IMR-90 (cell line): ENCODE measurements at regions not wholly inside any gene's neighbourhood (a gene's known extent, or its start where the extent isn't known, plus 50 kb on each side); places are given as distances from the start of the nearest gene placed in this dataset.

ENCODE experiments used
- ATAC-seq: fragments of 200-7000 bp; cut with Tn5 transposase; 2 replicates; pipeline ENCODE4 v1.9.1; 2020; ENCODE audit warnings: low read depth, mild to moderate bottlenecking, moderate library complexity
- BruUV-seq: library from RNA; stranded (reverse); fragments of 400-500 nt; replicated peaks from 2 replicates; lab custom pipeline; 2021; lab: Mats Ljungman, UMichigan
- CTCF ChIA-PET: fragments of 300-600 bp; formaldehyde crosslinking; extraction: SDS; loops from one replicate; lab custom pipeline; 2021; ENCODE audit warnings: antibody characterized with exemption; lab: Yijun Ruan, JAX
- POLR2A ChIA-PET: fragments of 300-600 bp; sonication (Branson Sonifier 250); formaldehyde crosslinking; loops from one replicate; lab custom pipeline; 2022; ENCODE audit warnings: antibody characterized with exemption; ENCODE audit not compliant: unreplicated experiment; lab: Charles Lee
- DNase-seq: peaks from one replicate; pipeline ENCODE4 v3.0.0; 2013
- H2AFZ ChIP-seq: replicated peaks from 2 replicates; pipeline ENCODE3; 2013; ENCODE audit warnings: low read length, mild to moderate bottlenecking; ENCODE audit not compliant: poor library complexity
- H2AK5ac ChIP-seq: 2 replicates; pipeline ENCODE4 v1.6.1; 2013; ENCODE audit warnings: low read depth, low read length, inconsistent platforms
- H2AK9ac ChIP-seq: replicated peaks from 2 replicates; pipeline ENCODE3; 2013; ENCODE audit warnings: mild to moderate bottlenecking, low read depth, low read length, moderate library complexity; ENCODE audit not compliant: poor library complexity
- H2BK120ac ChIP-seq: 2 replicates; pipeline ENCODE4 v1.6.1; 2013; ENCODE audit warnings: low read depth, low read length, inconsistent platforms
- H2BK15ac ChIP-seq: 3 replicates; pipeline ENCODE4 v1.6.1; 2013; ENCODE audit warnings: low read depth, low read length, inconsistent platforms
- H2BK20ac ChIP-seq: 2 replicates; pipeline ENCODE4 v1.6.1; 2013; ENCODE audit warnings: low read depth, mild to moderate bottlenecking, inconsistent platforms, low read length, moderate library complexity
- H2BK5ac ChIP-seq: 2 replicates; pipeline ENCODE4 v1.6.1; 2013; ENCODE audit warnings: mild to moderate bottlenecking, low read depth, low read length, inconsistent platforms; ENCODE audit not compliant: poor library complexity, severe bottlenecking
- H3K14ac ChIP-seq: replicated peaks from 2 replicates; pipeline ENCODE4 v1.6.1; 2013; ENCODE audit warnings: low read depth, low read length, inconsistent platforms
- H3K18ac ChIP-seq: 2 replicates; pipeline ENCODE4 v1.6.1; 2013; ENCODE audit warnings: low read depth, low read length, control low read depth
- H3K23ac ChIP-seq: 2 replicates; pipeline ENCODE4 v1.6.1; 2013; ENCODE audit warnings: low read depth, low read length, inconsistent platforms
- H3K27ac ChIP-seq: 2 replicates; pipeline ENCODE4 v1.5.1; 2013; ENCODE audit warnings: mild to moderate bottlenecking, control low read depth, low read length; ENCODE audit not compliant: insufficient read depth
- H3K27me3 ChIP-seq: 2 replicates; pipeline ENCODE4 v1.6.1; 2013; ENCODE audit warnings: low read length; ENCODE audit not compliant: control insufficient read depth, insufficient read depth
- H3K36me3 ChIP-seq: 2 replicates; pipeline ENCODE4 v1.6.1; 2013; ENCODE audit warnings: low read length, mixed read lengths; ENCODE audit not compliant: control insufficient read depth, insufficient read depth
- H3K4ac ChIP-seq: 2 replicates; pipeline ENCODE4 v1.6.1; 2013; ENCODE audit warnings: low read depth, low read length, inconsistent platforms
- H3K4me1 ChIP-seq: 2 replicates; pipeline ENCODE4 v1.6.1; 2013; ENCODE audit warnings: low read length, mixed read lengths; ENCODE audit not compliant: control insufficient read depth, insufficient read depth
- H3K4me2 ChIP-seq: 2 replicates; pipeline ENCODE4 v1.6.1; 2013; ENCODE audit warnings: low read depth, mild to moderate bottlenecking, control low read depth, low read length, moderate library complexity
- H3K4me3 ChIP-seq: 2 replicates; pipeline ENCODE4 v1.5.1; 2013; ENCODE audit warnings: low read depth, mild to moderate bottlenecking, control low read depth, low read length, moderate library complexity; ENCODE audit not compliant: insufficient read depth
- H3K56ac ChIP-seq: 2 replicates; pipeline ENCODE4 v1.6.1; 2013; ENCODE audit warnings: low read length, inconsistent platforms; ENCODE audit not compliant: insufficient read depth; ENCODE audit errors: extremely low read depth
- H3K79me1 ChIP-seq, 2 experiments: 2 replicates each; pipeline ENCODE4 v1.6.1; 2013; ENCODE audit warnings: low read length in 2 of 2, inconsistent platforms in 1 of 2, low read depth in 1 of 2
- H3K9ac ChIP-seq: 2 replicates; pipeline ENCODE4 v1.6.1; 2013; ENCODE audit warnings: low read depth, low read length, control low read depth
- H3K9me1 ChIP-seq: 2 replicates; pipeline ENCODE4 v1.6.1; 2013; ENCODE audit warnings: low read length, inconsistent platforms; ENCODE audit not compliant: insufficient read depth
- H3K9me3 ChIP-seq: 2 replicates; pipeline ENCODE4 v1.6.1; 2013; ENCODE audit warnings: low read length; ENCODE audit not compliant: control insufficient read depth, insufficient read depth
- H4K20me1 ChIP-seq: 2 replicates; pipeline ENCODE4 v1.6.1; 2013; ENCODE audit warnings: low read length, inconsistent platforms; ENCODE audit not compliant: insufficient read depth
- H4K5ac ChIP-seq: 2 replicates; pipeline ENCODE4 v1.6.1; 2013; ENCODE audit warnings: mild to moderate bottlenecking, low read depth, low read length, control low read depth
- H4K8ac ChIP-seq, 2 experiments: 2 replicates each; pipeline ENCODE4 v1.6.1; 2013; ENCODE audit warnings: low read depth in 2 of 2, low read length in 2 of 2, control low read depth in 1 of 2, inconsistent platforms in 1 of 2
- H4K91ac ChIP-seq: 2 replicates; pipeline ENCODE4 v1.6.1; 2013; ENCODE audit warnings: low read depth, low read length, inconsistent platforms; ENCODE audit not compliant: insufficient read depth
- MAFK ChIP-seq: IDR thresholded peaks from 2 replicates; pipeline ENCODE4 v1.6.1; 2012; ENCODE audit warnings: low read depth, low read length, improper control_type of control experiment
- MAZ ChIP-seq: IDR thresholded peaks from 2 replicates; pipeline ENCODE4 v1.6.1; 2012; ENCODE audit warnings: low read depth, mild to moderate bottlenecking, low read length, improper control_type of control experiment, moderate library complexity, borderline replicate concordance
- MXI1 ChIP-seq: IDR thresholded peaks from 2 replicates; pipeline ENCODE4 v1.6.1; 2012; ENCODE audit warnings: low read depth, mild to moderate bottlenecking, low read length, moderate library complexity, borderline replicate concordance
- NFE2L2 ChIP-seq: fragments of 150-350 bp; IDR thresholded peaks from 2 replicates; pipeline ENCODE4 v1.6.1; 2016; ENCODE audit warnings: low read depth, mild to moderate bottlenecking, low read length
- RAD21 ChIP-seq: IDR thresholded peaks from 2 replicates; pipeline ENCODE4 v1.6.1; 2012; ENCODE audit warnings: low read length, improper control_type of control experiment
- RCOR1 ChIP-seq: IDR thresholded peaks from 2 replicates; pipeline ENCODE4 v1.6.1; 2012; ENCODE audit warnings: mild to moderate bottlenecking, low read length, improper control_type of control experiment; ENCODE audit not compliant: insufficient replicate concordance
- SMC3 ChIP-seq: fragments of 150-350 bp; IDR thresholded peaks from 2 replicates; pipeline ENCODE4 v1.6.1; 2016; ENCODE audit warnings: low read depth, mild to moderate bottlenecking, antibody characterized with exemption, low read length, moderate library complexity
- WGBS, 2 experiments: methylation state at CpG; one replicate each; pipeline versions ENCODE4 v1.1.5 to v1.1.7; 2013; ENCODE audit warnings: missing lambda C conversion rate in 2 of 2; ENCODE audit not compliant: insufficient read length in 1 of 2; ENCODE audit errors: extremely low coverage in 2 of 2; 5-methylcytosine and 5-hydroxymethylcytosine counted together
- dilution Hi-C: fragments of 300-500 bp; cut with HindIII; formaldehyde crosslinking; loops from one replicate; pipeline ENCODE4 v1.14.3; 2018; ENCODE audit warnings: low sequenced_read_pairs; ENCODE audit not compliant: unreplicated experiment
- in situ Hi-C: fragments of 300-500 bp; cut with MboI; formaldehyde crosslinking; loops from 3 replicates; pipeline ENCODE4 v1.14.3; 2019; ENCODE audit warnings: low sequenced_read_pairs, inconsistent platforms, mixed read lengths
- intact Hi-C: fragments of 100-400 bp; cut with micrococcal nuclease; formaldehyde crosslinking; loops from 2 replicates; pipeline ENCODE4 v1.10.0; 2022

DNA sequence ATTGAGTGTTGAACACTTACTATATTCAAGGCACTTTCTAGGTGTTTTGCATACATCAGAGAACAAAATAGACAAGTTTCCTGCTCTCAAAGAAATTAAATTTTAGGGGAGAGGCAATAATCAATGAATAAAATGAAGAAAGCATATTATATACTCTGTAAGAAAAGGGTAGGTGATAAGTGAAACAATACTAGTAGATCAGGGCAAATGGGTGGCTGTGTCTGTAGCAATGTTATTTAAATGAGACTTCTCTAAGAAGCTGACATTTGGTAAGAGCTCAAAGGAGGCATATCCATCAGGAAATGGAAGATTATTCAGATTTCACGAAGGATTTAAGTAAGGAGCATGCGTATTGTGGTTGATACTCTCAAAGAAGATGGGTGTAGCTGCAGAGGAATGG lies 1291.6 kb downstream of the NSUN3 start:
- BruUV-seq, result no TSS peak
- Histone ChIP-seq H4K5ac (no peak overlapping the region), H3K9ac (no peak overlapping the region), H2BK120ac (no peak overlapping the region), H3K4me1 (no peaks in the 10 kb centered on the region), H4K20me1 (no peaks in the 10 kb centered on the region), H2BK15ac (no peak overlapping the region), H2BK5ac (no peak overlapping the region), H3K23ac (no peak overlapping the region), H3K79me1 (no peaks in the 10 kb centered on the region), H3K4me3 (no peak overlapping the region), H3K18ac (no peak overlapping the region), H2BK20ac (no peak overlapping the region), H3K36me3 (no peaks in the 10 kb centered on the region), H2AK9ac (no peak overlapping the region), H3K27ac (no peak overlapping the region), H3K4me2 (no peak overlapping the region), H3K56ac (no peak overlapping the region), H3K4ac (no peak overlapping the region), H3K14ac (no peak overlapping the region), H3K9me1 (no peaks in the 10 kb centered on the region), H2AFZ (no peak overlapping the region), H3K9me3 (peaks cover 6% of the 10 kb centered on the region), H4K8ac (no peak overlapping the region), H3K27me3 (no peaks in the 10 kb centered on the region), H2AK5ac (no peak overlapping the region), H4K91ac (no peak overlapping the region)
- intact Hi-C loops, result no loop called here
- in situ Hi-C loops, result no loop called here
- ATAC-seq (no peak), DNase-seq (no peak)
- dilution Hi-C loops, result no loop called here
- CTCF ChIA-PET, result no interaction called here
- TF ChIP-seq MXI1 (no peak), MAZ (no peak), SMC3 (no peak), RAD21 (no peak), RCOR1 (no peak), MAFK (no peak), NFE2L2 (no peak)
- WGBS, 2 experiments, result 60% methylated on average over 1 of the region's 2 CpGs; no CpG with 5 or more reads in 1 of the 2 experiments
- POLR2A ChIA-PET, result no interaction called here
